GM12875 (cell line): ENCODE measurements at regions not wholly inside any gene's neighbourhood (a gene's known extent, or its start where the extent isn't known, plus 50 kb on each side); places are given as distances from the start of the nearest gene placed in this dataset.

Experiments
- H3K4me3 ChIP-seq: one replicate; pipeline ENCODE4 v1.5.1; 2011; ENCODE audit warnings: low read depth, low read length, control low read depth
- CTCF ChIP-seq: IDR thresholded peaks from 2 replicates; pipeline ENCODE4 v1.5.1; 2011; ENCODE audit warnings: low read depth, mild to moderate bottlenecking, control low read depth, inconsistent platforms, low read length, moderate library complexity, borderline replicate concordance; ENCODE audit not compliant: insufficient read depth

GRCh38 chr7:46716926-46717325 lies 795.9 kb upstream of the IGFBP3 start:
- H3K4me3 ChIP-seq, result no peak overlapping the region
- no peak for TF ChIP-seq CTCF

GRCh38 chr7:46715579-46715978 lies 794.5 kb upstream of the IGFBP3 start:
- no peak for TF ChIP-seq CTCF
- H3K4me3 ChIP-seq, result no peak overlapping the region

- no peak for TF ChIP-seq CTCF
- no peak overlapping the region for H3K4me3 ChIP-seq
Measured at GRCh38 chr7:46714904-46715303, 793.8 kb upstream of the IGFBP3 start.

- H3K4me3 ChIP-seq, result no peak overlapping the region
- TF ChIP-seq CTCF, result no peak
Measured at GRCh38 chr7:46713868-46714596, 793.0 kb upstream of the IGFBP3 start.

GRCh38 chr7:46710927-46711326 lies 789.9 kb upstream of the IGFBP3 start:
- no peak for TF ChIP-seq CTCF
- no peak overlapping the region for H3K4me3 ChIP-seq

- TF ChIP-seq CTCF, result no peak
- H3K4me3 ChIP-seq, result no peak overlapping the region
Measured at GRCh38 chr7:46707973-46708372, 786.9 kb upstream of the IGFBP3 start.
